ENCODE measurements at regions not wholly inside any gene's neighbourhood (a gene's known extent, or its start where the extent isn't known, plus 50 kb on each side); places are given as distances from the start of the nearest gene placed in this dataset.
A peak's percentile ranks its signal among the peaks of the same experiment; 100 is the strongest.

GRCh38 chr4:188423039-188423438 lies 283.8 kb downstream of the TRIML1 start:
- H3K18ac ChIP-seq (ENCODE audit: low read depth, low read length), result no peak overlapping the region
- dilution Hi-C loops (cut with HindIII; ENCODE audit: low sequenced_read_pairs, unreplicated experiment), result no loop called here
- H3K4me2 ChIP-seq (ENCODE audit: low read depth, low read length), result no peak overlapping the region
- POLR2A ChIA-PET (ENCODE audit: unreplicated experiment), result no interaction called here
- no peaks in the 10 kb centered on the region for H3K4me1 ChIP-seq (ENCODE audit: control insufficient read depth, insufficient read depth, low read length)
- no peak overlapping the region for H2BK5ac ChIP-seq (ENCODE audit: low read depth, low read length, poor library complexity, severe bottlenecking)
- no peak overlapping the region for H3K14ac ChIP-seq (replicated peaks; ENCODE audit: low read depth, low read length)
- H3K36me3 ChIP-seq (ENCODE audit: control insufficient read depth, insufficient read depth, low read length), result no peaks in the 10 kb centered on the region
- no peak overlapping the region for H2AFZ ChIP-seq (replicated peaks; ENCODE audit: low read length, poor library complexity)
- no peak overlapping the region for H2AK5ac ChIP-seq (ENCODE audit: low read depth, low read length)
- CTCF ChIA-PET, result no interaction called here
- H3K23ac ChIP-seq (ENCODE audit: low read depth, low read length), result no peak overlapping the region
- H2AK9ac ChIP-seq (replicated peaks; ENCODE audit: low read depth, low read length, poor library complexity), result no peak overlapping the region
- no peak overlapping the region for H3K27ac ChIP-seq (ENCODE audit: insufficient read depth, low read length)
- ATAC-seq (ENCODE audit: low read depth), result no peak; the same call in 1 of the 2 replicates
- no peak overlapping the region for H3K9ac ChIP-seq (ENCODE audit: low read depth, low read length)
- H3K56ac ChIP-seq (ENCODE audit: extremely low read depth, insufficient read depth, low read length), result no peak overlapping the region
- no peak overlapping the region for H3K4ac ChIP-seq (ENCODE audit: low read depth, low read length)
- DNase-seq, result peak; percentile 31
- no peak overlapping the region for H2BK120ac ChIP-seq (ENCODE audit: low read depth, low read length)
- H3K79me1 ChIP-seq (ENCODE audit: low read depth in 1 of 2, low read length in 2 of 2), result no peaks in the 10 kb centered on the region
- no peaks in the 10 kb centered on the region for H3K9me3 ChIP-seq (ENCODE audit: control insufficient read depth, insufficient read depth, low read length)
- H4K8ac ChIP-seq (ENCODE audit: low read depth in 2 of 2, low read length in 2 of 2), result no peak overlapping the region
- H4K5ac ChIP-seq (ENCODE audit: low read depth, low read length), result no peak overlapping the region
- H2BK20ac ChIP-seq (ENCODE audit: low read depth, low read length), result no peak overlapping the region
- H4K91ac ChIP-seq (ENCODE audit: insufficient read depth, low read depth, low read length), result no peak overlapping the region
- no peak overlapping the region for H2BK15ac ChIP-seq (ENCODE audit: low read depth, low read length)
- no peaks in the 10 kb centered on the region for H3K27me3 ChIP-seq (ENCODE audit: control insufficient read depth, insufficient read depth, low read length)
- no peaks in the 10 kb centered on the region for H3K9me1 ChIP-seq (ENCODE audit: insufficient read depth, low read length)
- no peaks in the 10 kb centered on the region for H4K20me1 ChIP-seq (ENCODE audit: insufficient read depth, low read length)
- in situ Hi-C loops (cut with MboI; ENCODE audit: low sequenced_read_pairs), result no loop called here
- TF ChIP-seq USF2 (IDR thresholded peaks at IDR 0.05; ENCODE audit: low read depth, low read length), result no peak
- TF ChIP-seq ELK1 (IDR thresholded peaks at IDR 0.05; ENCODE audit: borderline replicate concordance, low read depth, low read length), result no peak
- TF ChIP-seq RFX5 (IDR thresholded peaks at IDR 0.05; ENCODE audit: low read depth, low read length), result no peak
- no peak for TF ChIP-seq RCOR1 (IDR thresholded peaks at IDR 0.05; ENCODE audit: insufficient replicate concordance, low read length)
- no peak for TF ChIP-seq NFE2L2 (IDR thresholded peaks at IDR 0.05; ENCODE audit: low read depth, low read length)
- no peak for TF ChIP-seq FOS (IDR thresholded peaks at IDR 0.05; ENCODE audit: low read depth, low read length)
- no peak for TF ChIP-seq CHD1 (IDR thresholded peaks at IDR 0.05; ENCODE audit: low read depth, low read length)
- no peak for TF ChIP-seq CEBPB (IDR thresholded peaks at IDR 0.05; ENCODE audit: low read depth, low read length)
- no peak for TF ChIP-seq BHLHE40 (IDR thresholded peaks at IDR 0.05; ENCODE audit: low read depth, low read length)
- no peak for TF ChIP-seq RAD21 (IDR thresholded peaks at IDR 0.05; ENCODE audit: low read length)
- no peak for TF ChIP-seq MAZ (IDR thresholded peaks at IDR 0.05; ENCODE audit: borderline replicate concordance, low read depth, low read length)
- TF ChIP-seq POLR2A (IDR thresholded peaks at IDR 0.05; ENCODE audit: low read depth, low read length), result no peak
- TF ChIP-seq MXI1 (IDR thresholded peaks at IDR 0.05; ENCODE audit: borderline replicate concordance, low read depth, low read length), result no peak
- no peak for TF ChIP-seq SMC3 (IDR thresholded peaks at IDR 0.05; ENCODE audit: low read depth, low read length)
- TF ChIP-seq CTCF (conservative IDR thresholded peaks at IDR 0.05; ENCODE audit: low read depth, low read length), result no peak
- TF ChIP-seq MAFK (IDR thresholded peaks at IDR 0.05; ENCODE audit: low read depth, low read length), result no peak
- BruUV-seq (replicated peaks), result no TSS peak
- no peak overlapping the region for H3K4me3 ChIP-seq (ENCODE audit: insufficient read depth, low read depth, low read length)
- no CpG with 5 or more reads among the region's 4 CpGs for WGBS, 2 experiments (ENCODE audit: extremely low coverage in 2 of 2, insufficient read length in 1 of 2)
- intact Hi-C loops (cut with micrococcal nuclease), result no loop called here

Data from IMR-90 (cell line).